Thyroid gland (tissue), 4 donors: ENCODE measurements at regions not wholly inside any gene's neighbourhood (a gene's known extent, or its start where the extent isn't known, plus 50 kb on each side); places are given as distances from the start of the nearest gene placed in this dataset.

Experiments used
- DNase-seq, 2 donors: peaks; one replicate each; pipeline ENCODE4 v3.0.0-alpha.2; 2019
- H3K27ac ChIP-seq, 3 donors: fragments of 200-600 bp; sonication (generic); 1 replicate in 2 of 3; 2 replicates in 1 of 3; pipeline ENCODE4 v1.5.1; 2016 to 2019; ENCODE audit warnings: mild to moderate bottlenecking in 1 of 3, moderate library complexity in 1 of 3
- H3K27me3 ChIP-seq: fragments of 200-600 bp; sonication (generic); one replicate; pipeline ENCODE4 v1.5.1; 2019
- H3K36me3 ChIP-seq, 2 donors: fragments of 200-600 bp; sonication (generic); one replicate each; pipeline ENCODE4 v1.5.1; 2016 to 2019
- H3K4me1 ChIP-seq, 2 donors: fragments of 200-600 bp; sonication (generic); one replicate each; pipeline ENCODE4 v1.5.1; 2017 to 2019
- H3K4me3 ChIP-seq, 3 donors: fragments of 200-600 bp; sonication (generic); replicated peaks in 1 of 3; 1 replicate in 2 of 3; 2 replicates in 1 of 3; pipeline ENCODE4 v1.5.1; 2016; ENCODE audit warnings: mild to moderate bottlenecking in 1 of 3
- H3K9me3 ChIP-seq: fragments of 200-600 bp; sonication (generic); one replicate; pipeline ENCODE4 v1.5.1; 2017
- CTCF ChIP-seq, 6 experiments: fragments of 200-600 bp in 3 of 6; fragments of 450-650 bp in 3 of 6; sonication (generic) in 3 of 6; IDR thresholded peaks; one replicate each; pipeline ENCODE4 v1.5.1; 2016 to 2019; ENCODE audit warnings: antibody characterized with exemption in 6 of 6, mild to moderate bottlenecking in 2 of 6, inconsistent platforms in 1 of 6, moderate library complexity in 1 of 6
- POLR2A ChIP-seq, 2 donors: fragments of 450-650 bp; IDR thresholded peaks; one replicate each; pipeline ENCODE4 v1.6.1; 2017; ENCODE audit warnings: antibody characterized with exemption in 2 of 2, mild to moderate bottlenecking in 2 of 2, moderate library complexity in 1 of 2
- WGBS, 2 donors: methylation state at CpG; one replicate each; pipeline ENCODE4 v1.1.5; 2017; 5-methylcytosine and 5-hydroxymethylcytosine counted together
- intact Hi-C: fragments of 100-400 bp; cut with DNase I; formaldehyde crosslinking; loops from one replicate; pipeline ENCODE4 v1.15.1; 2023

GRCh38 chr5:12217039-12217438 lies 312.8 kb upstream of the CTNND2 start:
- Histone ChIP-seq H3K36me3 (no peaks in the 10 kb centered on the region), H3K9me3 (no peaks in the 10 kb centered on the region), H3K4me3 (no peak overlapping the region), H3K4me1 (no peaks in the 10 kb centered on the region), H3K27me3 (no peaks in the 10 kb centered on the region), H3K27ac (no peak overlapping the region)
- DNase-seq: no peak
- no peak for TF ChIP-seq POLR2A (IDR thresholded peaks at IDR 0.05)
- 62 to 67% methylated on average over 2 of the region's 2 CpGs for WGBS, 2 donors
- intact Hi-C loops: no loop called here

- no peak overlapping the region for H3K4me3 ChIP-seq
- intact Hi-C loops: no loop called here
- no peak for DNase-seq
- no peaks in the 10 kb centered on the region for H3K27me3 ChIP-seq
- 83 to 84% methylated on average over 2 of the region's 2 CpGs for WGBS, 2 donors
- no peak for TF ChIP-seq POLR2A (IDR thresholded peaks at IDR 0.05)
- no peak overlapping the region for H3K27ac ChIP-seq
- H3K4me1 ChIP-seq: no peaks in the 10 kb centered on the region
- no peaks in the 10 kb centered on the region for H3K9me3 ChIP-seq
- H3K36me3 ChIP-seq: no peaks in the 10 kb centered on the region
Measured at GRCh38 chr5:12214267-12215015, 310.2 kb upstream of the CTNND2 start.

GRCh38 chr5:12208366-12209100 lies 304.3 kb upstream of the CTNND2 start:
- Histone ChIP-seq H3K4me3 (no peak overlapping the region), H3K9me3 (no peaks in the 10 kb centered on the region), H3K27ac (no peak overlapping the region), H3K4me1 (no peaks in the 10 kb centered on the region), H3K27me3 (no peaks in the 10 kb centered on the region), H3K36me3 (no peaks in the 10 kb centered on the region)
- TF ChIP-seq POLR2A (IDR thresholded peaks at IDR 0.05): no peak
- TF ChIP-seq CTCF (IDR thresholded peaks at IDR 0.05): no peak
- WGBS, 2 donors: 68 to 72% methylated on average over 4 of the region's 4 CpGs
- intact Hi-C loops: no loop called here
- DNase-seq: no peak

GRCh38 chr5:12204761-12205160 lies 300.5 kb upstream of the CTNND2 start:
- intact Hi-C loops: no loop called here
- Histone ChIP-seq H3K27me3 (no peaks in the 10 kb centered on the region), H3K27ac (no peak overlapping the region), H3K9me3 (no peaks in the 10 kb centered on the region), H3K4me1 (no peaks in the 10 kb centered on the region), H3K4me3 (no peak overlapping the region), H3K36me3 (no peaks in the 10 kb centered on the region)
- TF ChIP-seq POLR2A (IDR thresholded peaks at IDR 0.05) (no peak), CTCF (IDR thresholded peaks at IDR 0.05) (no peak)
- 78 to 86% methylated on average over 2 of the region's 2 CpGs for WGBS, 2 donors
- DNase-seq: no peak

GRCh38 chr5:12193536-12193935 lies 289.3 kb upstream of the CTNND2 start:
- Histone ChIP-seq H3K27me3 (no peaks in the 10 kb centered on the region), H3K4me1 (no peaks in the 10 kb centered on the region), H3K27ac (no peak overlapping the region), H3K36me3 (no peaks in the 10 kb centered on the region), H3K4me3 (no peak overlapping the region), H3K9me3 (peaks cover 5% of the 10 kb centered on the region)
- 92% methylated on average over 9 of the region's 9 CpGs for WGBS, 2 donors
- TF ChIP-seq CTCF (IDR thresholded peaks at IDR 0.05): no peak
- no peak for TF ChIP-seq POLR2A (IDR thresholded peaks at IDR 0.05)
- intact Hi-C loops: no loop called here
- no peak for DNase-seq

- Histone ChIP-seq H3K9me3 (no peaks in the 10 kb centered on the region), H3K27me3 (no peaks in the 10 kb centered on the region), H3K4me3 (no peak overlapping the region), H3K4me1 (no peaks in the 10 kb centered on the region), H3K27ac (no peak overlapping the region), H3K36me3 (no peaks in the 10 kb centered on the region)
- WGBS, 2 donors: 82 to 84% methylated on average over 6 of the region's 6 CpGs
- TF ChIP-seq POLR2A (IDR thresholded peaks at IDR 0.05) (no peak), CTCF (IDR thresholded peaks at IDR 0.05) (no peak)
- no peak for DNase-seq
- intact Hi-C loops: no loop called here
Measured at GRCh38 chr5:12183003-12183402, 278.8 kb upstream of the CTNND2 start.
